AG20443 (cell line): ENCODE measurements at regions not wholly inside any gene's neighbourhood (a gene's known extent, or its start where the extent isn't known, plus 50 kb on each side); places are given as distances from the start of the nearest gene placed in this dataset.
A peak's percentile ranks its signal among the peaks of the same experiment; 100 is the strongest.
"Not testable (repeated sequence)": the region's sequence is repeated elsewhere in the genome, so short reads cannot be mapped to it uniquely, and the experiment has no call there.

Source experiments
- DNase-seq: peaks from one replicate; pipeline ENCODE4 v3.0.0; 2012; ENCODE audit warnings: low spot score, mixed read lengths

DNA sequence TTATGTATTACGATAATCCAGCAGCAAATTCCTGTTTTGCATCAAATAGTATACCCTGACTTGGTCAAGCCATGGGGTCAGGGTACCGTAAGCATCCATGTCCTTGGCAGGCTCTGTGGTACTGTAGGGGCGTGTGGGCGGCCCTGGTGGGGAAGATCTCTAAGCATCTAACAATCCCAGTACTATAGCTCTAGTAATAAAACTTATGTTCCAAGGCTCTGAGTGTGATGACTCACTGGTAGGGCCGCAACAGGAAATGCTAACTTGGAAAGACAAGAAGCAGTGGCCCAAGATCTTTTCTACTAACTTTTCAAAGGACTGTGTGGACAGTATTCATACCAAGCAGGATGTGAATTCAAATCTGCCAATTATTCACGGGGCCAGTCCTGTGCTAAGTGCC is 63.8 kb downstream of the CLEC18A start:
- peak; percentile 11 for DNase-seq

DNA sequence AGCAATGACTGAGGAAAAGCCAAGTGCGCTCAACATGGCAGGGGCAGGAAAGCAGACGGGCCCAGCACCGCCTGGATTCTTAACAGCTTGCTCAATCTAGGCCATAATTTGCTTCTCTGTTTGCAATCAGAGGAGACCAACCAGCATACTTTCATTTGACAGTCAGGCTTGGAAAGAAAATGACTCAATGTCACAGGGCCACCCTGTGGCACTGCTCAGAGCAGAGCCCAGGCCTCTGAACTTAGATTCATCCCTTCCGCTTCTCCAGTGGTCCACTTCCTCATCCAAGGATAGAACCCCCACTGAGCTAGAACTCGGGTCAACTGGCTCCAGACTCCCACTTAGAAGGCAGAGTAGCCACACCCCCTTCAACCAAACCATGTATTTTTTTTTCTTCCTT is 65.6 kb downstream of the CLEC18A start:
- DNase-seq: peak; percentile 14

- no peak for DNase-seq
Observed at GRCh38 chr16:70018254-70018653, 67.1 kb downstream of the CLEC18A start.

DNA sequence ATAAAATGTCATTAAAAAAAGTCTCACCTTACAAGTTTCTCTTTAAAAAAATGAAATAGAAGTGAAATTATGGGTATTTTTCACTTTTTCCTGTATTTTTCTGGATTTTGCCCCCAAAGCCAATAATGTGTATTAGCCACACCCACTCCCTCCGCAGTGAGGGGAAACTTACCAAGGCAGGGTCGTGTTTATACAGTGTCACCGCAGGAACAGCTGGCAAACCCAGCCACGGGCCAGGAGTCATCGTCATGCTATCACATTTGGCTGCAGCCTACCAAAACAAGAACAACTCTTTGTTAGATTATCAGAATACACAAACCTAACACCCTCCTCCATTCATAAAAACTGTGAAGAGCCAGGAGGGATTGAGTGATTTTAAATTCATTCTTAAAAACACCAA is 72.1 kb downstream of the CLEC18A start:
- not testable (repeated sequence) for DNase-seq

DNA sequence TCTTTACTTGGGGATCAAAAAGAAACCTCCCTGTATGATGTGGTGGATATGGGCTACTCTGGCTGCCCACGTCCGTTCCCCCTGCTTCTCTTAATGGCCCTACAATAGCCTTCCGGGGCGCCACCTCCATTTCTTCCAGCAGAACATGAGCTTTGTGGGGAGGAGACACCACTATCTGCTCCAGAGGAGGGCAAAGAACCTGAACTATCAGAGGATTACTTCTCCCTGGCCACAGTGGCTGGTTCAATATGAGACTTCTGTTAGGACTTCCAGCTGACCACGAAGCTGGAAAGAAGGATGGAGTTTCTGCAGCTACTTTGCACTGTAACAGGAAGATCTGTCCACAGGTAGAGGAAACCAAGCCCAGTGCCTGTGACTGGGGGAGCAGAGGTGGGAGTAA is 72.8 kb downstream of the CLEC18A start:
- DNase-seq: not testable (repeated sequence)

DNA sequence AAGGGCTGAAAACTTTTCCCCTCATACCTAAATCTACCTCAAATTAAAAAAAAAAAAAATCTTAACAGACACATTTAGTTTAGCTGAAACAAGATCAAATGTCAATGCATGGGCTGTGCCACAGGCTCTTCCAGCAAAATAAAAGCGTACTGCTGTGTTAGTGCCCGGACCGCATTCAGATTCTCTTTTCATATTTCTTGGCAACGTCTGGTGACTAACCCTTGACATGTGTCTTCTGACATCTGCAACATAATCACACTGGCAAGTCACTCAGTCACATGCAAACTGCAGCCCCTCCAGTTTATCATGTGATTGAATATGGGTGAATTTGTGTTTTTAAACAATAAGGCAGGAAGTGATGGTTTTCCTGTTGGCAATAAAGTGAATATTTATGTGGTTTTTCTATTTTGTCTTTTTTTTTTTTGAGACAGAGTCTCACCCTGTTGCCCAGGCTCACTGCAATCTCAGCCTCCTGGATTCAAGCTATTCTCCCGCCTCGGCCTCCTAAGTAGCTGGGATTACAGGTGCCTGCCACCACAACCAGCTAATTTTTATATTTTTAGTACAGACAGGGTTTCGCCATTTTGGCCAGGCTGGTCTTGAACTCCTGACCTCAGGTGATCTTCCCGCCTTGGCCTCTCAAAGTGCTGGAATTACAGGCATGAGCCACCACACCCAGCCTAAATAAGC is 75.2 kb downstream of the CLEC18A start:
- DNase-seq: peak; percentile 32

DNA sequence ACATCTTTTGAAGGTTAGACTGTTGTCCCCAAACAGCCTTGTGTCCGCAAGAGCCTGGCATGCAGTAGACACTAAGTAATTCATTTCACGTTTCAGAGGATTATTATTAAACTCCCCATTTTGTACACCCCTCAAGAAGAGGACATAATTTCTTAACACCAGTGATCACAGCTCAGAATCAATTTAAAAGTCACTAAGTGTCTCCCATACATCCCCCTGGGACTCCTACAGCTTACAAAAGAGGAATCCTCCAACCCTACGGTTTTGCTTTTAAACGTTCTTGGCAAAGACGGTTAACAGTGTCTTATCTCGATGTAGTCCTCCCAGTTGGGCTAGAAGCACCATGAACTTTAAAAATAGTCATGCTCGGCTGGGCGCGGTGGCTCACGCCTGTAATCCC is 81.2 kb upstream of the PDPR start:
- not testable (repeated sequence) for DNase-seq

DNA sequence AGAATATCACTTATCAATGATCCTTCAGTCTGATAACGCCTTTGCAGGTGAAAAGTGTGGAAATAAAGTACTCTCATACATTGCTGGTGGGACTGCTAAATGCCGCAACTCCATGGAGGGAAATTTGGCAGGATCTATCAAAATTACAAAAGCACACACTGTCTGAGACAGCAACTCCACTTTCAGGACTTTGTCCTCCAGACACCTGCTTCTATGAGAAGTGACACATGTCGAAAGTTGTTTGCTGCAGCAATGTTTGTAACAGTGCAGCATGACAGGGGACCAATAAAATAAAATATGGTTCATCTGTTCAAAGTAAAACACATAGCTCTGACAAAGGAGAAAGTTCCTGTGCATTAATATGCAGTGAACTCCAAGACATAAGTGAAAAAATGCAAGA is 76.2 kb upstream of the PDPR start:
- DNase-seq: not testable (repeated sequence)

GRCh38 chr16:70040554-70040953 is 73.6 kb upstream of the PDPR start:
- not testable (repeated sequence) for DNase-seq

DNA sequence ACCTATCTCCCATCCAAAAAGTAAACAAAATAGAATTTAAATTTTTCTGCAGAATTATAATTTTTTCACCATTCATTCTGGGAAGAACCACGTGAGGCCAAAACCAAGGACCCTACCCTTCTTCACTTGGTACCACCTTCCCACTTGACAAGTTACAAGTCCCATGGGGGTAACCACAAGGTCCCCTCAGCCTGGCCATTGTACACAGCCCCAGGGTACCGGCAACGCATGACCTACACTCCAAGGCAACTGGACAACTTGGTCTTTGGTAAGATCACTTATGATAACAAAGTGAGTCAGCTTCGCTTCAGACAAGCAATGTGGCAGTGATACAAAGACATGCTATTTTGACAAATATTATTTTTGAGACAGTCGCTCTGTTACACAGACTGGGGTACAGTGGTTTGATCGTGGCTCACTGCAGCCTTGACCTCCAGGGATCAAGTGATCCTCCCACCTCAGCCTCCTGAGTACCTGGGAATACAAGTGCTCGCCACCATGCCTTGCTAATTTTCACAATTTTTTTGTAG is 70.5 kb upstream of the PDPR start:
- not testable (repeated sequence) for DNase-seq

DNA sequence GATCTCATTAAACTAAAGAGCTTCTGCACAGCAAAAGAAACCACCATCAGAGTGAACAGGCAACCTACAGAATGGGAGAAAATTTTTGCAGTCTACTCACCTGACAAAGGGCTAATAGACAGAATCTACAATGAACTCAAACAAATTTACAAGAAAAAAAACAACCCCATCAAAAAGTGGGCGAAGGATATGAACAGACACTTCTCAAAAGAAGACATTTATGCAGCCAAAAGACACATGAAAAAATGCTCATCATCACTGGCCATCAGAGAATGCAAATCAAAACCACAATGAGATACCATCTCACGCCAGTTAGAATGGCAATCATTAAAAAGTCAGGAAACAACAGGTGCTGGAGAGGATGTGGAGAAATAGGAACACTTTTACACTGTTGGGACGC is 67.6 kb upstream of the PDPR start:
- DNase-seq: not testable (repeated sequence)

DNA sequence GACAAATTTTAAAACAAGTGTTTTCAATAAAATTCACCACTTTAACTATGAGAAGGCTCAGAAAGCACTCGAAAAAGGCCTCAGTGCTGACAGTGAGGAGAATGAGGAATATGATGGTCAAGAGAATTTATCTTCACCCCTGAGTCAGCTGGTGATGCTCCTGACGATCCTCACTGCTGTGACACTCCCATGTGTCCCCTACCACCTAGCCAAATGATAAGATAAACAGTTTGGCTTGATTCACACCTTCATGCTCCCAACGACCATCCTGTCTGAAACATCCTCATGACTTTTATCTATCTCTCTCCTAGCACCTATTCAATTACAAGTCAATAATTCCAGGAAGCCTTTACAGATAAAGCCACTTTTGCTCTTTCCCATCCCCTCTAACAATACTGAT is 66.0 kb upstream of the PDPR start:
- DNase-seq: not testable (repeated sequence)

- DNase-seq: not testable (repeated sequence)
Observed at GRCh38 chr16:70058056-70058455, 56.1 kb upstream of the PDPR start.

DNA sequence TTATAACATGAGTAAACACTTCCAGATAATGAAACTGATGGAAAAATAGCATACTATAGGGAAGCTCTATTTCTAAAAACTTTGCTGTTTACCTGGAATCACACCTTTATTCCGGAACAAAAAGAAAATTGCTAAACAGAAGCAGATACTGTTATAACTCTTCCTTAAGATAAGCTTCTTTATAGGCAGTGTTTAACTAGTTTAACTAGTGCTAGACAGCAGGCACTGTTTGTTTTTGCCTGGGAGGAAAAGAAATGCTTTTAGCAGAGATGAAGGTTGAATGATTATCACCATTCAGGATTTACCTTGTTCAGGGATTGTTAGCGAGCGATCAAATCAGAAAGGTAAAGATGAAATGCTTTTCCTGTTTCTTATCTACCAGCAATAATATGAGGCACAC is 54.7 kb upstream of the PDPR start:
- not testable (repeated sequence) for DNase-seq

DNA sequence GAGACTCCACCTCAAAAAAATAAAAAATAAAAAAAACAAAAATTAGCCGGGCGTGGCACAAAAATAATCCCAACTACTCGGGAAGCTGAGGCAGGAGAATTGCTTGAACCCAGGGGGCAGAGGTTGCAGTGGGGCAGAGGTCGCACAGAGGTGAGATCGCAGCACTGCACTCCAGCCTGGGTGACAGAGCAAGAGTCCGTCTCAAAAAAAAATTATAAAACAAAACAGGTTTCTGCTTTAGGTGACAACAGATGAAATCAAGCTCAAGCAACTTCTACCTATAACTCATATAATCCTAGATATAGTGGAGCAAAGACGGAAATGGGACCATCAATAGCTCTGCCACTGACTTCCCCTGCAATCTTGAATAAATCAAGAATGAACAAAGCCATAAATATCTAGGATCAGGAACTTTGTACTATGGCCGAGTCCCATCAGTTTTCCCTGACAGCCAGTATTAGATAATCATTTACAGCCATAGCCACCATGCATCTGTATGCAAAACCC is 53.6 kb upstream of the PDPR start:
- DNase-seq: not testable (repeated sequence)

- DNase-seq: not testable (repeated sequence)
Observed at GRCh38 chr16:70061671-70062218, 52.4 kb upstream of the PDPR start.

DNA sequence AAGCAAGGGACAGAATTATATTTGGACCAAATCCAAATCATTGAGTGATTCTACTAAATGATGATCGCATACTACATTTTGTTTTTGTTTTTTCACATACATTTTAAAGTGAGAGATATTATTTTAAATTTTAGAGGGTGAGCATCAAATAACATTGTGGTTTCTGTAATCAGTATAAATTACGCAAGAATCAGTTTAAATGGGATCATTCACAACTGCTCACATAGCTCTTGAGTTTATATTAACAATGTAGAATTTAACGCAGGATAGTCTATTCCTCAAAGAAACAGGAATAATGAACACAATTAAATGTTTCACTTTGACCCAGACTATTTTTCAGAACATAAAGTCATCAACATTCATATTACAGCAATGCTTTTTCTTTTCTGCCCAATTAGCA is 51.2 kb upstream of the PDPR start:
- DNase-seq: not testable (repeated sequence)
